ENCODE measurements at regions not wholly inside any gene's neighbourhood (a gene's known extent, or its start where the extent isn't known, plus 50 kb on each side); places are given as distances from the start of the nearest gene placed in this dataset.

DNA sequence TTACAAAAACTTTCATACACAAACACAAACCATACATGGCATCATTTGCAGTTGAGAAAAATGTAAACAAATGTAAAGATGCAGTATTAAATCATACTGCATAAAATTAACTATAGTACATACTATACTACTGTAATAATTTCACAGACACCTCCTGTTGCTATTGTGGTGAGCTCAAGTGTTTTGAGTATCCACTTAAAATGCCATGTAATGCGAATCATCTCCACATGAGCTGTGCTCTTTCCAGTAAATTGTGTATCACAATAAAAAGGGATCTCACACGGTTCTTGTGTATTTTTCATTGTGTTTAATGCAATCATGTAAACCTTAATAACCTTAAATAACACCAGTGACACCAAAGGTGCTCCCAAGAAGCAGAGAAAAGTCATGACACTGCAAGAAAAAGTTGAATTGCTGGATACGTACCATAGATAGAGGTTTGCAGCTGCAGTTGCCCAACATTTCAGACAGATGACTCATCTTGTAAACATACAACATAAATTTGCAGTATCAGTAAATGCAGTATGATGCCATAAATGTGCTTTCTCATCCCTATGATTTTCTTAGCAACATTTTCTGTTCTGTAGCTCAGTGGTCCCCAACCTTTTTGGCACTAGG, 166.6 kb downstream of the RAP2A start:
- TF ChIP-seq RFX5 (IDR thresholded peaks at IDR 0.05; ENCODE audit: low read depth, low read length): no peak
- TF ChIP-seq SMC3 (IDR thresholded peaks at IDR 0.05; ENCODE audit: low read depth, low read length): no peak
- no peak for TF ChIP-seq POLR2A (IDR thresholded peaks at IDR 0.05; ENCODE audit: low read depth, low read length)
- TF ChIP-seq MXI1 (IDR thresholded peaks at IDR 0.05; ENCODE audit: borderline replicate concordance, low read depth, low read length): no peak
- TF ChIP-seq MAZ (IDR thresholded peaks at IDR 0.05; ENCODE audit: borderline replicate concordance, low read depth, low read length): no peak
- TF ChIP-seq, protein P1, sequence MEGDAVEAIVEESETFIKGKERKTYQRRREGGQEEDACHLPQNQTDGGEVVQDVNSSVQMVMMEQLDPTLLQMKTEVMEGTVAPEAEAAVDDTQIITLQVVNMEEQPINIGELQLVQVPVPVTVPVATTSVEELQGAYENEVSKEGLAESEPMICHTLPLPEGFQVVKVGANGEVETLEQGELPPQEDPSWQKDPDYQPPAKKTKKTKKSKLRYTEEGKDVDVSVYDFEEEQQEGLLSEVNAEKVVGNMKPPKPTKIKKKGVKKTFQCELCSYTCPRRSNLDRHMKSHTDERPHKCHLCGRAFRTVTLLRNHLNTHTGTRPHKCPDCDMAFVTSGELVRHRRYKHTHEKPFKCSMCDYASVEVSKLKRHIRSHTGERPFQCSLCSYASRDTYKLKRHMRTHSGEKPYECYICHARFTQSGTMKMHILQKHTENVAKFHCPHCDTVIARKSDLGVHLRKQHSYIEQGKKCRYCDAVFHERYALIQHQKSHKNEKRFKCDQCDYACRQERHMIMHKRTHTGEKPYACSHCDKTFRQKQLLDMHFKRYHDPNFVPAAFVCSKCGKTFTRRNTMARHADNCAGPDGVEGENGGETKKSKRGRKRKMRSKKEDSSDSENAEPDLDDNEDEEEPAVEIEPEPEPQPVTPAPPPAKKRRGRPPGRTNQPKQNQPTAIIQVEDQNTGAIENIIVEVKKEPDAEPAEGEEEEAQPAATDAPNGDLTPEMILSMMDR (conservative IDR thresholded peaks at IDR 0.05; ENCODE audit: low read depth, low read length): no peak
- TF ChIP-seq, protein P2, sequence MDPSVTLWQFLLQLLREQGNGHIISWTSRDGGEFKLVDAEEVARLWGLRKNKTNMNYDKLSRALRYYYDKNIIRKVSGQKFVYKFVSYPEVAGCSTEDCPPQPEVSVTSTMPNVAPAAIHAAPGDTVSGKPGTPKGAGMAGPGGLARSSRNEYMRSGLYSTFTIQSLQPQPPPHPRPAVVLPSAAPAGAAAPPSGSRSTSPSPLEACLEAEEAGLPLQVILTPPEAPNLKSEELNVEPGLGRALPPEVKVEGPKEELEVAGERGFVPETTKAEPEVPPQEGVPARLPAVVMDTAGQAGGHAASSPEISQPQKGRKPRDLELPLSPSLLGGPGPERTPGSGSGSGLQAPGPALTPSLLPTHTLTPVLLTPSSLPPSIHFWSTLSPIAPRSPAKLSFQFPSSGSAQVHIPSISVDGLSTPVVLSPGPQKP (IDR thresholded peaks at IDR 0.05; ENCODE audit: borderline replicate concordance, low read depth, low read length): no peak
- peak; percentile 42 for TF ChIP-seq MAFK (IDR thresholded peaks at IDR 0.05; ENCODE audit: low read depth, low read length)
- no peak for TF ChIP-seq RAD21 (IDR thresholded peaks at IDR 0.05; ENCODE audit: low read length)
- TF ChIP-seq BHLHE40 (IDR thresholded peaks at IDR 0.05; ENCODE audit: low read depth, low read length): peak; percentile 1; the same call in 1 of the 2 replicates
- TF ChIP-seq CEBPB (IDR thresholded peaks at IDR 0.05; ENCODE audit: low read depth, low read length): peak; percentile 86
- TF ChIP-seq FOS (IDR thresholded peaks at IDR 0.05; ENCODE audit: low read depth, low read length): peak; percentile 85
- TF ChIP-seq CHD1 (IDR thresholded peaks at IDR 0.05; ENCODE audit: low read depth, low read length): no peak
- TF ChIP-seq RCOR1 (IDR thresholded peaks at IDR 0.05; ENCODE audit: insufficient replicate concordance, low read length): no peak
- TF ChIP-seq NFE2L2 (IDR thresholded peaks at IDR 0.05; ENCODE audit: low read depth, low read length): peak; percentile 60; the same call in 1 of the 2 replicates
- H4K91ac ChIP-seq (ENCODE audit: insufficient read depth, low read depth, low read length): no peak overlapping the region
- H3K9ac ChIP-seq (ENCODE audit: low read depth, low read length): no peak overlapping the region
- H3K56ac ChIP-seq (ENCODE audit: extremely low read depth, insufficient read depth, low read length): no peak overlapping the region
- peaks cover 8% of the 10 kb centered on the region; the same call in 1 of the 2 replicates for H3K9me3 ChIP-seq (ENCODE audit: control insufficient read depth, insufficient read depth, low read length)
- in situ Hi-C loops (cut with MboI; ENCODE audit: low sequenced_read_pairs) (no loop called here), intact Hi-C loops (cut with micrococcal nuclease) (no loop called here), dilution Hi-C loops (cut with HindIII; ENCODE audit: low sequenced_read_pairs, unreplicated experiment) (no loop called here)
- H2AK9ac ChIP-seq (replicated peaks; ENCODE audit: low read depth, low read length, poor library complexity): no peak overlapping the region
- no peak overlapping the region for H4K5ac ChIP-seq (ENCODE audit: low read depth, low read length)
- H2BK5ac ChIP-seq (ENCODE audit: low read depth, low read length, poor library complexity, severe bottlenecking): no peak overlapping the region
- H3K23ac ChIP-seq (ENCODE audit: low read depth, low read length): no peak overlapping the region
- H3K4ac ChIP-seq (ENCODE audit: low read depth, low read length): no peak overlapping the region
- no peaks in the 10 kb centered on the region for H3K79me1 ChIP-seq (ENCODE audit: low read depth in 1 of 2, low read length in 2 of 2)
- H3K9me1 ChIP-seq (ENCODE audit: insufficient read depth, low read length): no peaks in the 10 kb centered on the region
- DNase-seq (peak; percentile 80), ATAC-seq (ENCODE audit: low read depth) (peak; percentile 90)
- H3K27ac ChIP-seq (ENCODE audit: insufficient read depth, low read length): no peak overlapping the region; the same call in 1 of the 2 replicates
- no peak overlapping the region for H2BK20ac ChIP-seq (ENCODE audit: low read depth, low read length)
- H2AK5ac ChIP-seq (ENCODE audit: low read depth, low read length): no peak overlapping the region
- BruUV-seq (replicated peaks): no TSS peak
- no peak overlapping the region for H2AFZ ChIP-seq (replicated peaks; ENCODE audit: low read length, poor library complexity)
- no peak overlapping the region for H2BK120ac ChIP-seq (ENCODE audit: low read depth, low read length)
- peak overlapping the region; percentile 56; the same call in 1 of the 2 replicates for H3K4me2 ChIP-seq (ENCODE audit: low read depth, low read length)
- H3K36me3 ChIP-seq (ENCODE audit: control insufficient read depth, insufficient read depth, low read length): no peaks in the 10 kb centered on the region
- H3K18ac ChIP-seq (ENCODE audit: low read depth, low read length): no peak overlapping the region; the same call in 1 of the 2 replicates
- H3K27me3 ChIP-seq (ENCODE audit: control insufficient read depth, insufficient read depth, low read length): peaks cover 3% of the 10 kb centered on the region; the same call in 1 of the 2 replicates
- H2BK15ac ChIP-seq (ENCODE audit: low read depth, low read length): no peak overlapping the region
- H4K20me1 ChIP-seq (ENCODE audit: insufficient read depth, low read length): no peaks in the 10 kb centered on the region
- no peaks in the 10 kb centered on the region for H3K4me1 ChIP-seq (ENCODE audit: control insufficient read depth, insufficient read depth, low read length)
- CTCF ChIA-PET: no interaction called here
- POLR2A ChIA-PET (ENCODE audit: unreplicated experiment): no interaction called here
- no peak overlapping the region for H3K14ac ChIP-seq (replicated peaks; ENCODE audit: low read depth, low read length)
- H3K4me3 ChIP-seq (ENCODE audit: insufficient read depth, low read depth, low read length): no peak overlapping the region
- WGBS, 2 experiments (ENCODE audit: extremely low coverage in 2 of 2, insufficient read length in 1 of 2): no CpG with 5 or more reads among the region's 3 CpGs
- H4K8ac ChIP-seq (ENCODE audit: low read depth in 2 of 2, low read length in 2 of 2): no peak overlapping the region
